OCI-LY3 (cell line): ENCODE measurements at regions not wholly inside any gene's neighbourhood (a gene's known extent, or its start where the extent isn't known, plus 50 kb on each side); places are given as distances from the start of the nearest gene placed in this dataset.

ENCODE experiments used
- H2AFZ ChIP-seq: fragments of 200-600, 300-600 bp; shearing (Covaris generic); 2 replicates; pipeline ENCODE4 v1.6.0; 2014; ENCODE audit warnings: antibody characterized with exemption, low read depth, low read length
- H3K27ac ChIP-seq: fragments of 200-600, 300-600 bp; sonication (generic); 2 replicates; pipeline ENCODE4 v1.5.1; 2014; ENCODE audit warnings: mild to moderate bottlenecking, low read length, moderate library complexity, mixed read lengths
- H3K27me3 ChIP-seq: fragments of 200-600, 300-600 bp; sonication (generic); 2 replicates; pipeline ENCODE4 v1.6.1; 2014; ENCODE audit warnings: low read depth, low read length, mixed read lengths
- H3K36me3 ChIP-seq: fragments of 200-600, 300-600 bp; sonication (generic); replicated peaks from 2 replicates; pipeline ENCODE3; 2014; ENCODE audit warnings: low read depth, low read length, mixed read lengths
- H3K4me1 ChIP-seq: fragments of 300-600, 200-600 bp; sonication (generic); 2 replicates; pipeline ENCODE4 v1.6.1; 2014; ENCODE audit warnings: low read length, mixed read lengths
- H3K4me2 ChIP-seq: fragments of 200-600, 300-600 bp; sonication (generic); 2 replicates; pipeline ENCODE4 v1.6.1; 2014; ENCODE audit warnings: low read length, mixed read lengths
- H3K4me3 ChIP-seq: fragments of 300-600, 200-600 bp; sonication (generic); 2 replicates; pipeline ENCODE4 v1.5.1; 2014; ENCODE audit warnings: antibody characterized with exemption, mild to moderate bottlenecking, low read length, moderate library complexity
- H3K79me2 ChIP-seq: fragments of 300-600, 200-600 bp; shearing (Covaris generic); 2 replicates; pipeline ENCODE4 v1.6.1; 2014; ENCODE audit warnings: mild to moderate bottlenecking, low read length, mixed read lengths
- H3K9ac ChIP-seq: fragments of 300-600, 200-600 bp; shearing (Covaris generic); 2 replicates; pipeline ENCODE4 v1.6.0; 2014; ENCODE audit warnings: mild to moderate bottlenecking, low read length, moderate library complexity
- H3K9me3 ChIP-seq: fragments of 200-600, 300-600 bp; shearing (Covaris generic); 2 replicates; pipeline ENCODE4 v1.6.1; 2014; ENCODE audit warnings: low read length, mixed read lengths; ENCODE audit not compliant: insufficient read depth
- H4K20me1 ChIP-seq: fragments of 200-600, 300-600 bp; sonication (generic); 2 replicates; pipeline ENCODE4 v1.6.1; 2016; ENCODE audit warnings: low read length, mixed read lengths; ENCODE audit not compliant: insufficient read depth
- EZH2phosphoT487 ChIP-seq: fragments of 200-600 bp; shearing (Covaris generic); IDR thresholded peaks from 2 replicates; pipeline ENCODE4 v1.6.1; 2018; ENCODE audit warnings: antibody characterized with exemption, mixed run types, low read depth
- TF ChIP-seq, protein P1 (sequence below): fragments of 200-600, 300-600 bp; sonication (generic); IDR thresholded peaks from 2 replicates; pipeline ENCODE4 v1.5.1; 2014; ENCODE audit warnings: antibody characterized with exemption, low read length, low read depth

DNA sequence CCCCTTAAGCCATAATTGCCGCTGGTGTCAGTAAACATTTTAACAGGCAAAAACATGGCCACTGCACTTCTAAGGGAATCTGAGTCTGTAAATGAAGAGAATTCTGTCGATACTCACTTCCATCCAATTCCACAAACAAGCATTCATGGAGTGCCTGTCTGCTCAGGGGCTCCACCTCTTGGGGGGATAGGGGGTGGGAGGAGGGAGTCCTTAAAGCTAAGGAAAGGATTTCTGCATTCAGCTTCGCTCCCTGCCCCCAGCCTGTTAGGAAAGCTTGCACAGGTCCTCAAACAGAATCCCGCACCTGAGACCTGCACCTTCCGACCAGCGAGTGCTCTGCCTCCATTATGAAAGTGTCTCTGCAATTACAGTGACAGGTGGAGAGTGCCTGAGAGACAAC lies 130.2 kb upstream of the KIT start:
- no peak overlapping the region for H3K9ac ChIP-seq
- H3K79me2 ChIP-seq, result no peaks in the 10 kb centered on the region
- TF ChIP-seq, protein P1, sequence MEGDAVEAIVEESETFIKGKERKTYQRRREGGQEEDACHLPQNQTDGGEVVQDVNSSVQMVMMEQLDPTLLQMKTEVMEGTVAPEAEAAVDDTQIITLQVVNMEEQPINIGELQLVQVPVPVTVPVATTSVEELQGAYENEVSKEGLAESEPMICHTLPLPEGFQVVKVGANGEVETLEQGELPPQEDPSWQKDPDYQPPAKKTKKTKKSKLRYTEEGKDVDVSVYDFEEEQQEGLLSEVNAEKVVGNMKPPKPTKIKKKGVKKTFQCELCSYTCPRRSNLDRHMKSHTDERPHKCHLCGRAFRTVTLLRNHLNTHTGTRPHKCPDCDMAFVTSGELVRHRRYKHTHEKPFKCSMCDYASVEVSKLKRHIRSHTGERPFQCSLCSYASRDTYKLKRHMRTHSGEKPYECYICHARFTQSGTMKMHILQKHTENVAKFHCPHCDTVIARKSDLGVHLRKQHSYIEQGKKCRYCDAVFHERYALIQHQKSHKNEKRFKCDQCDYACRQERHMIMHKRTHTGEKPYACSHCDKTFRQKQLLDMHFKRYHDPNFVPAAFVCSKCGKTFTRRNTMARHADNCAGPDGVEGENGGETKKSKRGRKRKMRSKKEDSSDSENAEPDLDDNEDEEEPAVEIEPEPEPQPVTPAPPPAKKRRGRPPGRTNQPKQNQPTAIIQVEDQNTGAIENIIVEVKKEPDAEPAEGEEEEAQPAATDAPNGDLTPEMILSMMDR, result no peak
- TF ChIP-seq EZH2phosphoT487, result no peak
- H3K27ac ChIP-seq, result no peak overlapping the region
- no peaks in the 10 kb centered on the region for H3K9me3 ChIP-seq
- H4K20me1 ChIP-seq, result no peaks in the 10 kb centered on the region
- 0 out of 2 replicates have a peak, but pooled peaks cover 2% of the 10 kb centered on the region for H3K4me1 ChIP-seq
- no peaks in the 10 kb centered on the region for H3K27me3 ChIP-seq
- no peak overlapping the region for H2AFZ ChIP-seq
- no peak overlapping the region for H3K4me3 ChIP-seq
- no peaks in the 10 kb centered on the region for H3K36me3 ChIP-seq
- H3K4me2 ChIP-seq, result no peak overlapping the region

DNA sequence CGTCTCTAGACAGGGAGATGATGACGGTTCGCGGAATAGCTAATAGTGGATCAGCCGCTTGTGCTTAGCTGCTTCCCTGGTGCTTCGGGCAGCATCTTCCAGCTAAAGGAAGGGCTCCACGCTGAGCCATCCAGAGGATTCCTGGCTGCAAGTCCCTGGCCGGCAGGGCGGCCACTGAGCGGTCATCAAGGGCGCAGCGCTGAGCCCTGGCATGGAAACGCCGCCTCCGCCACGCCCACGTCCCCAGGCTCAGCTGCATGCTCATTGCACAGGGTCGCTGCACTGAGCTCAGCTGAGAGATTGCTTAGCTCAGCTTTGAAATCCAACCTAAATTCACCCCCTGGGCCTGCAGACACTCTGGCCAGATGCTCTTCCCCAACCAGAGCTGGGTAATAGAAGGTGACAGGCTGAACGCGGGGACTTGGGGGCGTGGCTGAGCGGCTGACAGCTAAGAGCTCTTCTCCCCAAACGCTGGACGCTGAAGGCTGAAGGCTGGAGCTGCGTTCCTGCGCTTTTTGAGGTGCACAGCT lies 118.2 kb upstream of the KIT start:
- Histone ChIP-seq H3K36me3 (no peaks in the 10 kb centered on the region), H3K79me2 (no peaks in the 10 kb centered on the region), H3K4me3 (no peak overlapping the region), H3K4me2 (no peak overlapping the region), H3K27ac (no peak overlapping the region), H2AFZ (no peak overlapping the region), H3K27me3 (no peaks in the 10 kb centered on the region), H3K9me3 (no peaks in the 10 kb centered on the region), H3K9ac (no peak overlapping the region), H4K20me1 (no peaks in the 10 kb centered on the region), H3K4me1 (peaks cover 7% of the 10 kb centered on the region; the same call in 1 of the 2 replicates)
- TF ChIP-seq, protein P1, result no peak
- no peak for TF ChIP-seq EZH2phosphoT487

DNA sequence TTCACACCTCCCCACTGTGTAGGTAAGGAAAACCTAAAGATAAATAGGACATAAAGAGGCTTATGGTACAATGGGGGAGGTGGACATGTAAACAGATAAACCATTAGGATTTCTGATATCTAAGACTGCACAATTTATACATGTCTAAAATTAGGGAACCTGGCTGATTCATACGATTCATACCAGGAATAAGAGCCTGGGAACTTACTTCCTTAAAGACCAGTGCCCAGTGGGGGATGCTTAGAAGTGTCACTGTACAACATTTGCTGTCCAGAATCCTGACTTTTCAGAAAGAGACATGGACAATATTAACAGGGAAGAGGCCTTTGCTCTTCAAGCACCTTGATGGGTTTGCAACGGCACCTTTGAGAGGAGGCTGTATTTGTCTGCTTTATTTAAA lies 116.8 kb upstream of the KIT start:
- Histone ChIP-seq H3K9ac (no peak overlapping the region), H3K27me3 (no peaks in the 10 kb centered on the region), H3K36me3 (no peaks in the 10 kb centered on the region), H3K4me2 (no peak overlapping the region), H3K79me2 (no peaks in the 10 kb centered on the region), H3K4me1 (peaks cover 7% of the 10 kb centered on the region; the same call in 1 of the 2 replicates), H4K20me1 (no peaks in the 10 kb centered on the region), H3K4me3 (no peak overlapping the region), H2AFZ (no peak overlapping the region), H3K9me3 (no peaks in the 10 kb centered on the region), H3K27ac (no peak overlapping the region)
- no peak for TF ChIP-seq EZH2phosphoT487
- TF ChIP-seq, protein P1, result no peak

DNA sequence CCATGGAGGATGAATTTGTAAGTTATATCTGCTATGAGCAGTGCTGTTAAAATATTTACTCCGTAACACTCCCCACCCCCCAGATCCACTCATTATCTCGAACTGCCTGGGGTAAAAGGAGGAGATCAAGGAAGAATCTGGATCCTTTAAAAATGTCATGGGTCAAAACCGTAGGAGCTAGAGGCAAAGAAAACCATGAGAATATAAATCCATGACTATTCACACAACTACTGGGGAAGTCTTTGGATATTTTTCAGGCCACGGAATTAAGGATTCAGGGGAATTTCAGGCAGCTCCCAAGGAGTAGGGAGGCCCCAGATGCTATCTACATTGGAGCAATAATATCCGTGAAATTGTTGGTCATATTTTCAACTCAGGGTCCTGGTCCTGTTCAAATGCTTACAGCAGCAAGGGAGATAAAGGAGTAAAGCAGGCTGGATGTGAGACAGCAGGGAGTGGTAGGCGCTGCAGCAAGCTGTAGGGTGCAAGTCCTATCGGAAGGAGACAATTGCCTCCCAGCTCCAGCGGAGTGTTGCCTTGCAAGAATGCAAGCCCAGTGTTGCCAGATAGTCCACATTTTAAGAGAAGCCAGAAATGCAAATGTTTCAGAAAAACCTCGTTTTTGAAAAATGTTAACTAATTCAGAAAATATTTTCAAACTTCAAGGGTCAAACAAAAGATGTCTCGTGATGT lies 116.2 kb upstream of the KIT start:
- Histone ChIP-seq H4K20me1 (no peaks in the 10 kb centered on the region), H3K79me2 (no peaks in the 10 kb centered on the region), H3K9ac (no peak overlapping the region), H3K9me3 (no peaks in the 10 kb centered on the region), H3K4me2 (no peak overlapping the region), H3K36me3 (no peaks in the 10 kb centered on the region), H2AFZ (no peak overlapping the region), H3K4me3 (no peak overlapping the region), H3K4me1 (peaks cover 7% of the 10 kb centered on the region; the same call in 1 of the 2 replicates), H3K27me3 (no peaks in the 10 kb centered on the region), H3K27ac (no peak overlapping the region)
- TF ChIP-seq, protein P1, result no peak
